T-helper 1 cell (primary cell): ENCODE measurements at regions not wholly inside any gene's neighbourhood (a gene's known extent, or its start where the extent isn't known, plus 50 kb on each side); places are given as distances from the start of the nearest gene placed in this dataset.

Experiments
- DNase-seq, 5 donors: peaks; one replicate each; pipeline ENCODE4 v3.0.0-alpha.2; 2012 to 2020

DNA sequence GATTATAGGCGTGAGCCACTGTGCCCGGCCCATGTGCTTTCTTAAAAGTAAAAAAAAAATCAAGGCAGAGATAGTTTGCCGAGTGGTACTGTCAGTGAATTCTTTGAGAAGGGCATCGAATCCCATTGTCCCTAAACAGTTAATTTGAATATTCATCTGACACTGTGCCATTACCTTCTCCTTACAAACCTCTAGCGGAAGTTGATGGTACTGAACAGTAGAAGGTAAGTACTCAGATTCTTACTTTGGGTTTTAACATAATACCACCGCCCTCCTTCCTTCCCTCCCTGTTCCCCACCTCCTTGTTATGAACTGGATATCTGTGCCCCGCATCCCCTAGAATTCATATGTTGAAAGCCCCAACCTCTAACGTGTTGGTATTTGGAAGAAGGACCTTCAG lies 58.2 kb upstream of the CLMP start:
- DNase-seq = no peak

DNA sequence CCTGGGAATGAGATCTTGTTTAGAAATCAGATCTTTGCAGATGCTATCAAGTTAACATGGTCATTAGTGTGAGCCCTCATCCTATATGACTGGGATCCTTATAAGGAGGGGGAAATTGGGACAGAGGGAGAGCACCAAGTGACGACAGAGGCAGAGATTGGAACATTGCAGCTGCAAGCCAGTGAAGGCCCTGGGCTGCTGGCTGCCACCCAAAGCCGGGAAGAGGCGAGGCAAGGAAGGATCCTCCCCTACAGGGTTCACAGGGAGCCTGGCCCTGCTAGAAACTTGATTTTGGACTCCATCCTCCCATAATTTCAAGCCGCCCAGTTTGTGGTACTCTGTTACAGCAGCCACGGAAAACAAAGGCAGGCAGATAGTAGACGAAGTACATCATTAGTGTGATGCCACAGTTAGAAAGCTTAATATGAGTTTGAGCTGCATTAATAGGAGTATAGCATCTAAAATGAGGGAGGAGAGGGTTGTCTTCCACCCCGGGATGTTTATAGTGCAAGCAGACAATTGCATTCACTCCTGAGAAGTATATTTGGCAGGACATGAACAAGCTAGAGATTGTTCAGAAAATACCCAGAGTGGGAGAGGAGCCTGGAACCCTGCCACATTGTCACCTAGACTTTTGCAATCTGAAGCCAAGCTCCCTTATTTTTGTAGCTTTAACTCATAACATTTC lies 56.8 kb upstream of the CLMP start:
- DNase-seq = no peak

DNA sequence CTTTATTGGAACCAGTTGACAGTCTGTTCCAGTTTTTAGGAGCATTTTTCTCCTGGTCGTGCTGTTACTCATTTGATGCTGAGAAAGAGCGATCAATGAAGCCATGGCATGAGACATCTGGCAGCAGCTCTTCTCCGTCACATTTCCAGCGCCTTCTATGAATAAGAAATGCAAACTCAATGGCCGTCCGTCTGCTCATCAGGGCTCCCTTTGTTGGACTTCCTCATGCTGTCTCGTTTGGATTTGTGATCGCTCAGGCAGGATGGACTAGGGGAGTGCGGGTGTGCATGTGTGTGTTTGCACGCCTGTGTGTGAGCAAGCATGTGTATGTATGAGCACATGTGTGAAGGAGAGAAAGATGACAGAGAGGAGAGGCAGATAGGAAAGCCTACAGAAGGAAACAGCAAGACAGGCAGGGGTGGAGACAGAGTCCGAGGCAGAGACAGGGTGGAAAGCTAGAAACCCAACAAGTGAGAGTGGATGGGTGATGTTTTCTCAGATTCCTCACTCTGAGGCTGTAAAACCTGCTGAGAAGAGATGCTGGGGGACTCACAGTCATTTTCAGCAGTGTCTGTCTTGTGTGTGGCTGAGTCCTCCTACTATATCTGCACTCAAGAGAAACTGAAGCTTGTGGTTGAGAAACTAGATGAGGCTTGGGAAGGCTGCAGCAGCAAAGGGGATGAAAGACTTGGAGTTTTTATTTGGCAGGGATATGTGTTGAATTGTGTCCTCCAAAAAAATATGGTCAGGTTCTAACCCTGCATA lies 56.0 kb upstream of the CLMP start:
- DNase-seq = no peak

DNA sequence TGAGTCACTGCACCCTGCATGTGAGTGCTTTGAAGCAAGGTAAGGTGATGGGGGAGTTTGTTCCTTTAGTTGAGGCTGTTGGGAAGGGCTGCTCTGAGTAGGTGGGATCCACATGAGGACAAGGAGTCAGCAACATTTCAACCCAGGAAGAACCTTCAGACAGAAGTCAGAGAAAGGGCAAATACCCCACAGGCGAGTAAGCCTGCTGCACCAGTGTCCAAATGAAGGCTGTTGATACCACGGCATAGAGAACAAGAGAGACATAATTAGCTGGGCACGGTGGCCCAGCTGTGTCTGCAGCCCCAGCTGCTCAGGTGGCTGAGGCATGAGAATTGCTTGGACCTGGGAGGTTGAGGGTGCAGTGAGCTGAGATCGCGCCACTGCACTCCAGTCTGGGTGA lies 54.3 kb upstream of the CLMP start:
- no peak for DNase-seq

DNA sequence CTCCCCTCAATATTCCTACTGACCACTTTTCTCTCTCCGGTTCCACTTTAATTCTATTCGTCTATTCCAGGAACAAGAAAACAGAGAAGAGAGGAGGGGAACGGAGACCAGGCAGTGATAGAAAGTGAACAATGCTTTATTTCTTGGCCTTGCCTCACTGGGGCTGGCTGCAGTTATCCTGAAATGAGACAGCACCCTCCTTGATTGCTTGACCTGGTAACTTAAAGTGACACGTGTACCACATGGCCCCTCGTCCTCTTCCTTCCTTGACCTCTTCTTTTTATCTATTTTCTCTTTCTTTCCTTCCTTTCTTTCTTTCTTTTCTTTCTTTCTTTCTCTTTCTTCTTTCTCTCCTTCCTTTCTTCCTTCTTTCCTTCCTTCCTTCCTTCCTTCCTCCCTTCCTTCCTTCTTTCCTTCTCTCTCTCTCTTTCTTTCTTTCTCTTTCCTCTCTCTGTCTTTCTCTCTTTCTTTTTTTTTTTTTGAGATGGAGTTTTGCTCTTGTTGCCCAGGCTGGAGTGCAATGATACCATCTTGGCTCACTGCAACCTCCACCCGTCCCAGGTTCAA lies 52.8 kb upstream of the CLMP start:
- DNase-seq = no peak

DNA sequence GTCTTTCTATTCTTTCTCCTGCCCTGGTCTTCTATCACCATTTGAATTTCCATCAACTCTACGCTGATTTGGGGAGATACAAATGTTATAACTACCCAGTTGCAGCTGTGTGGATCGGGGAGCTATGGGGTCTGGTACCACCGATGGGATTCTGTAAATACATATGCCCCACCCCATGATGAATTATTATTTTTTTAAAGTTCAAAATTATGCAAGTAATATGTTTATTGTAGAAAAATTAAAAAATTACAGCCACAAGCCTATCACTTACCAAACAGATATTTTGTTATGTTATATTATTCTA lies 52.4 kb upstream of the CLMP start:
- no peak for DNase-seq

DNA sequence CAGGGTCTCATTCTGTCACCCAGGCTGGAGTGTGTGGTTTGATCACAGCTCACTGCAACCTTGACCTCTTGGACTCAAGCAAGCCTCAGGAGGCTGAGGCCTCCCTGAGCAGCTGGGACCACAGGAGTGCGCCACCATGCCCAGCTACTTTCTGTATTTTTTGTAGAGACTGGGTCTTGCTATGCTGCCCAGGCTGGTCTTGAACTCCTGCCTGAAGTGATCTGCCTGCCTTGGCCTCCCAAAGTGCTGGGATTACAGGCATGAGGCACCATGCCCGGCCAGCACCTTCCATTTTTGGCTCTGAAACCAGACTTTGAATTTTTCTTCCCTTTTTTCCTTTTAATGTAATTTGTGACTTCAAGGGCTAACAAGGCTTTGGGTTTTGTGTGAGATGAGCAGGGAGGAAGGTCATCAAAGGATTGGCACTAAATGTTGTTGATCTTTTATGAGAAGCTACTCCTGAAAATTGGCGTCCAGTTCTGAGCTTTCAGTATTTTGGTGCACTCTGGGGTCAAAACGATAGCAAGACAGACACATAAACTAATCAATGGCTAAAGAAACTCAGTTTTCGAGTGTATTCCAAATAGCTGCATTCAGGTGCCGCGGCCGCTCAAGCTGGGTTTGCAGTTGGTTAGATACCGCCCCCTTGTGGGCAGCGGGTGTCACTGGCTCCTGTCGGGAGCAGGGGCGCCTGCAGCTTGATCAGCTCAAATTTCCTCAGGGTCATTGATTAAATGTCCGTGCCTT lies 51.9 kb upstream of the CLMP start:
- DNase-seq = peak; percentile 57 to 76 (median 73)

DNA sequence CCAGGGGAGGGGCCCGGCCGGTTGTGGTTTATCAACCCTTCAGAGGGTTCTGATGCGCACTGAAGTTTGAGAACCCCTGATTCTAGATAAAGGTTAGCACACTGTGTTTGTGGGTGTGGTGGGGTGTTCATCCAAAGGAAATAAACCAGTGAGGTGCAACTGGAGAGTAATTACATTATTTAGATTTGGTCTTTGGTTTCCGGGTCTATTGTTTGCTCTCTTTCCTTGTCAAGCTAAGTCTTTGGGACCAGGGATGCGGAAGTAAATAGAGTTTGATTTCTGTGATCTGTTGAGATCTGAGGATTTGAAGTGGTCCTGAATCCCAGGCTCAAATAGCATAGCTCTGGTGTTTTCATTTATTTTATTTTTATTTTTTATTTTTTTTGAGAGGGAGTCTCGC lies 50.5 kb upstream of the CLMP start:
- DNase-seq = no peak
